B cell (primary cell): ENCODE measurements at regions not wholly inside any gene's neighbourhood (a gene's known extent, or its start where the extent isn't known, plus 50 kb on each side); places are given as distances from the start of the nearest gene placed in this dataset.

Experiments
- ATAC-seq: fragments of 200-7000 bp; cut with Tn5 transposase; one replicate; pipeline ENCODE4 v1.10.0; 2021; ENCODE audit warnings: low read depth, mild to moderate bottlenecking, moderate number of reproducible peaks, moderate library complexity
- CTCF ChIA-PET: fragments of 350-600 bp; sonication (Branson Sonifier 250); formaldehyde crosslinking; loops from one replicate; lab custom pipeline; 2021; ENCODE audit warnings: antibody characterized with exemption, inconsistent platforms; lab: Charles Lee
- POLR2A ChIA-PET: fragments of 350-600 bp; sonication (Branson Sonifier 250); formaldehyde crosslinking; loops from one replicate; lab custom pipeline; 2021; ENCODE audit warnings: antibody characterized with exemption; lab: Charles Lee
- DNase-seq: peaks from one replicate; pipeline ENCODE4 v3.0.0; 2013
- H2AFZ ChIP-seq: 2 replicates; pipeline ENCODE4 v1.6.1; 2012; ENCODE audit warnings: mild to moderate bottlenecking, low read depth, low read length; ENCODE audit not compliant: insufficient read depth, poor library complexity, severe bottlenecking
- H3K27ac ChIP-seq, 2 donors: 1 replicate in 1 of 2; 2 replicates in 1 of 2; pipeline ENCODE4 v1.5.1; 2012 to 2013; ENCODE audit warnings: low read length in 2 of 2, mild to moderate bottlenecking in 2 of 2, moderate library complexity in 1 of 2
- H3K27me3 ChIP-seq, 4 experiments: fragments of 200-600 bp in 1 of 4; sonication (generic) in 1 of 4; replicated peaks in 1 of 4; 1 replicate in 2 of 4; 2 replicates in 2 of 4; pipeline versions ENCODE4 v1.6.1 to v1.7.0; 2013 to 2016; ENCODE audit warnings: low read length in 3 of 4, mild to moderate bottlenecking in 2 of 4, mixed read lengths in 1 of 4, moderate library complexity in 1 of 4; ENCODE audit not compliant: insufficient read depth in 4 of 4, control insufficient read depth in 3 of 4; ENCODE audit errors: control extremely low read depth in 1 of 4
- H3K36me3 ChIP-seq, 2 experiments: replicated peaks in 1 of 2; 1 replicate in 1 of 2; 2 replicates in 1 of 2; pipeline versions ENCODE4 v1.6.1 to v1.7.1; 2013; ENCODE audit warnings: low read length in 1 of 2; ENCODE audit not compliant: insufficient read depth in 2 of 2, control insufficient read depth in 1 of 2; ENCODE audit errors: control extremely low read depth in 1 of 2, extremely low read depth in 1 of 2
- H3K4me1 ChIP-seq, 2 donors: fragments of 200-600 bp in 1 of 2; sonication (generic) in 1 of 2; 1 replicate in 1 of 2; 2 replicates in 1 of 2; pipeline versions ENCODE4 v1.5.1 to v1.6.1; 2013 to 2017; ENCODE audit warnings: low read length in 2 of 2; ENCODE audit not compliant: control insufficient read depth in 2 of 2, insufficient read depth in 2 of 2
- H3K4me2 ChIP-seq: replicated peaks from 2 replicates; pipeline ENCODE3; 2012; ENCODE audit warnings: mild to moderate bottlenecking, low read depth, low read length; ENCODE audit not compliant: poor library complexity, severe bottlenecking
- H3K4me3 ChIP-seq, 5 experiments: fragments of 200-600 bp in 1 of 5; sonication (generic) in 1 of 5; 1 replicate in 3 of 5; 2 replicates in 2 of 5; pipeline versions ENCODE4 v1.5.1 to v1.7.0; 2011 to 2016; ENCODE audit warnings: low read length in 4 of 5, mild to moderate bottlenecking in 4 of 5, low read depth in 2 of 5, control low read depth in 1 of 5, moderate library complexity in 1 of 5; ENCODE audit not compliant: insufficient read depth in 1 of 5; ENCODE audit errors: control extremely low read depth in 1 of 5, extremely low read depth in 1 of 5
- H3K79me2 ChIP-seq: fragments of 200-600 bp; sonication (generic); one replicate; pipeline ENCODE4 v1.6.0; 2016; ENCODE audit warnings: low read length; ENCODE audit not compliant: control insufficient read depth, insufficient read depth
- H3K9ac ChIP-seq: fragments of 200-600 bp; sonication (generic); 2 replicates; pipeline ENCODE4 v1.6.1; 2017; ENCODE audit warnings: mild to moderate bottlenecking, low read length, moderate library complexity
- H3K9me3 ChIP-seq, 3 donors: one replicate each; pipeline versions ENCODE4 v1.6.1 to v1.7.1; 2013; ENCODE audit warnings: low read length in 2 of 3; ENCODE audit not compliant: control insufficient read depth in 2 of 3, insufficient read depth in 1 of 3; ENCODE audit errors: control extremely low read depth in 1 of 3
- H4K20me1 ChIP-seq: 2 replicates; pipeline ENCODE4 v1.6.0; 2012; ENCODE audit warnings: mild to moderate bottlenecking, low read length; ENCODE audit not compliant: insufficient read depth, control insufficient read depth, poor library complexity, severe bottlenecking
- H3K27ac Mint-ChIP-seq: one replicate; pipeline ENCODE4 v1.8.0; 2021; ENCODE audit warnings: mixed read lengths
- H3K27me3 Mint-ChIP-seq: one replicate; pipeline ENCODE4 v1.8.0; 2021; ENCODE audit warnings: mixed read lengths
- H3K4me1 Mint-ChIP-seq: one replicate; pipeline ENCODE4 v1.8.0; 2021; ENCODE audit warnings: mixed read lengths
- H3K4me3 Mint-ChIP-seq: one replicate; pipeline ENCODE4 v1.8.0; 2021; ENCODE audit warnings: mixed read lengths
- H3K9me3 Mint-ChIP-seq: one replicate; pipeline ENCODE4 v1.8.0; 2022; ENCODE audit warnings: mixed read lengths; ENCODE audit not compliant: insufficient read depth
- EZH2 ChIP-seq: IDR thresholded peaks from 2 replicates; pipeline ENCODE4 v1.6.1; 2012; ENCODE audit warnings: borderline replicate concordance, low read depth, mild to moderate bottlenecking, moderate library complexity, low read length; ENCODE audit not compliant: insufficient read depth, poor library complexity, severe bottlenecking
- WGBS: methylation state at CpG from one replicate; pipeline ENCODE4 v1.1.5; 2013; ENCODE audit warnings: missing lambda C conversion rate; ENCODE audit not compliant: insufficient coverage; 5-methylcytosine and 5-hydroxymethylcytosine counted together
- intact Hi-C: fragments of 100-400 bp; cut with micrococcal nuclease; formaldehyde crosslinking; loops from one replicate; pipeline ENCODE4 v1.10.0; 2022
- TF ChIP-seq, protein P1 (sequence below): fragments of 200-600 bp; IDR thresholded peaks from one replicate; pipeline ENCODE4 v1.8.0; 2022; ENCODE audit warnings: antibody characterized with exemption, mild to moderate bottlenecking

DNA sequence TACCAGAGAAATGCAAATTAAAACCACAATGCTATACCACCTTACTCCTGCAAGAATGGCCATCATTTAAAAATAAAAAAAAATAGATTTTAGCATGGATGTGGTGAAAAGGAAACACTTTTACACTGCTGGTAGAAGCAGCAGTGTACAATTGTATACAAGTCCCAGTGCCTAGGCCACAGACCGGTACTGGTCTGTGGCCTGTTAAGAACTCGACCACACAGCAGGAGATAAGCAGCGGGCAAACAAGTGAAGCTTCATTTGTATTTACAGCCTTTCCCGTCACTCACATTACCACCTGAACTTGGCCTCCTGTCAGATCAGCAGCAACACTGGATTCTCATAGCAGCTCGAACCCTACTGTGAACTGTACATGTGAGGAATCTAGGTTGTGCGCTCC, 60.7 kb upstream of the DSC1 start:
- H3K9me3 ChIP-seq: peaks cover 0 to 7% (median 0%) of the 10 kb centered on the region in 3 donors
- H3K79me2 ChIP-seq: no peaks in the 10 kb centered on the region
- no peaks in the 10 kb centered on the region for H3K4me1 ChIP-seq
- no peak for ATAC-seq
- WGBS: 71% methylated on average over 4 of the region's 6 CpGs
- Mint-ChIP-seq H3K4me1 (no peaks in the 10 kb centered on the region), H3K4me3 (no peak overlapping the region), H3K27me3 (no peaks in the 10 kb centered on the region), H3K9me3 (peaks cover 8% of the 10 kb centered on the region), H3K27ac (no peak overlapping the region)
- DNase-seq: no peak
- H3K27ac ChIP-seq: no peak overlapping the region
- no peak overlapping the region for H3K9ac ChIP-seq
- ChIA-PET CTCF (no interaction called here), POLR2A (no interaction called here)
- H3K36me3 ChIP-seq: no peaks in the 10 kb centered on the region
- no peak overlapping the region for H3K4me3 ChIP-seq
- no peak for TF ChIP-seq EZH2
- TF ChIP-seq, protein P1, sequence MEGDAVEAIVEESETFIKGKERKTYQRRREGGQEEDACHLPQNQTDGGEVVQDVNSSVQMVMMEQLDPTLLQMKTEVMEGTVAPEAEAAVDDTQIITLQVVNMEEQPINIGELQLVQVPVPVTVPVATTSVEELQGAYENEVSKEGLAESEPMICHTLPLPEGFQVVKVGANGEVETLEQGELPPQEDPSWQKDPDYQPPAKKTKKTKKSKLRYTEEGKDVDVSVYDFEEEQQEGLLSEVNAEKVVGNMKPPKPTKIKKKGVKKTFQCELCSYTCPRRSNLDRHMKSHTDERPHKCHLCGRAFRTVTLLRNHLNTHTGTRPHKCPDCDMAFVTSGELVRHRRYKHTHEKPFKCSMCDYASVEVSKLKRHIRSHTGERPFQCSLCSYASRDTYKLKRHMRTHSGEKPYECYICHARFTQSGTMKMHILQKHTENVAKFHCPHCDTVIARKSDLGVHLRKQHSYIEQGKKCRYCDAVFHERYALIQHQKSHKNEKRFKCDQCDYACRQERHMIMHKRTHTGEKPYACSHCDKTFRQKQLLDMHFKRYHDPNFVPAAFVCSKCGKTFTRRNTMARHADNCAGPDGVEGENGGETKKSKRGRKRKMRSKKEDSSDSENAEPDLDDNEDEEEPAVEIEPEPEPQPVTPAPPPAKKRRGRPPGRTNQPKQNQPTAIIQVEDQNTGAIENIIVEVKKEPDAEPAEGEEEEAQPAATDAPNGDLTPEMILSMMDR: no peak
- no peak overlapping the region for H3K4me2 ChIP-seq
- intact Hi-C loops: no loop called here
- H4K20me1 ChIP-seq: no peaks in the 10 kb centered on the region
- H3K27me3 ChIP-seq: no peaks in the 10 kb centered on the region
- no peak overlapping the region for H2AFZ ChIP-seq

DNA sequence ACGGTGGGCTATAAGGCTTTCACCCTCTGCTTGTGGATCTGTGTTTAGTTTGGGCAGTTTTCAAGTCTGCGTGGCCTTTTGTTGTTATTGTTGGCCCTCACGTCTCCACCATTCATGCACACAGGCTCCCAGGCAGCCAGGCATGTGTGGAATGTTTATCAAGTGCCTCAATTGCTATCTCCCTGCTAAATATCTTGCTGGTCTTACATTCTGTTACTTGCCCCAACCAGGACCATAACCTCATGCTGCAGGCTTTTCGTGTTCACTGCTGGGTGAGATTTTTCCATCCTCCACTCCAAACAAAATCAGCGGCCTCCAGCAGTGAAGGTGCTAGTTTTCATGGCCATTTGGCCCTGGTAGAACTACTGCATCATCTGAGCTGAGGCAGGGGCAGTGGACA, 63.0 kb upstream of the DSC1 start:
- Histone ChIP-seq H2AFZ (no peak overlapping the region), H3K9me3 (peaks cover 0 to 7% (median 0%) of the 10 kb centered on the region in 3 donors), H3K79me2 (no peaks in the 10 kb centered on the region)

More for the DNA sequence above, 63.0 kb upstream of the DSC1 start:
- H3K4me3 Mint-ChIP-seq: no peak overlapping the region
- no peaks in the 10 kb centered on the region for H3K36me3 ChIP-seq
- DNase-seq (no peak), ATAC-seq (no peak)
- peaks cover 9% of the 10 kb centered on the region for H3K9me3 Mint-ChIP-seq
- no peaks in the 10 kb centered on the region for H4K20me1 ChIP-seq
- WGBS: 85% methylated on average over 3 of the region's 5 CpGs
- intact Hi-C loops: no loop called here
- ChIA-PET CTCF (no interaction called here), POLR2A (no interaction called here)
- H3K27me3 ChIP-seq: no peaks in the 10 kb centered on the region
- H3K4me2 ChIP-seq: no peak overlapping the region
- no peaks in the 10 kb centered on the region for H3K4me1 ChIP-seq
- H3K27ac ChIP-seq: no peak overlapping the region
- no peak overlapping the region for H3K4me3 ChIP-seq
- no peaks in the 10 kb centered on the region for H3K4me1 Mint-ChIP-seq
- no peak overlapping the region for H3K9ac ChIP-seq
- H3K27ac Mint-ChIP-seq: no peak overlapping the region
- no peak for TF ChIP-seq EZH2
- TF ChIP-seq, protein P1: no peak
- H3K27me3 Mint-ChIP-seq: no peaks in the 10 kb centered on the region
